K562 (cell line): ENCODE measurements at regions not wholly inside any gene's neighbourhood (a gene's known extent, or its start where the extent isn't known, plus 50 kb on each side); places are given as distances from the start of the nearest gene placed in this dataset.

Experiments
- ATAC-seq: fragments of 200-7000 bp; cut with Tn5 transposase; 3 replicates; pipeline ENCODE4 v1.9.1; 2020; ENCODE audit warnings: moderate library complexity
- BruUV-seq: library from RNA; stranded (reverse); fragments of 400-500 nt; replicated peaks from 2 replicates; lab custom pipeline; 2021; lab: Mats Ljungman, UMichigan
- CTCF ChIA-PET: fragments of 300-600 bp; formaldehyde crosslinking; extraction: SDS; loops from one replicate; lab custom pipeline; 2021; ENCODE audit warnings: low intra/inter-chr PET ratio; lab: Yijun Ruan, JAX
- POLR2A ChIA-PET: fragments of 300-600, 350-650 bp; sonication (Branson Sonifier 250); formaldehyde crosslinking; extraction: SDS; loops from one replicate; lab custom pipeline; 2021; ENCODE audit warnings: antibody characterized with exemption, inconsistent platforms; lab: Yijun Ruan, JAX
- DNase-seq, 4 experiments: peaks; one replicate each; pipeline versions ENCODE4 v3.0.0 to v3.0.0-alpha.2; 2011 to 2018; ENCODE audit warnings: low spot score in 3 of 4, mixed read lengths in 3 of 4; ENCODE audit errors: extremely low read depth in 1 of 4
- FAIRE-seq: peaks from 2 replicates; lab custom pipeline; 2011; peaks lifted over from hg19 to GRCh38; lab: Jason Lieb, UNC
- H2AFZ ChIP-seq: 2 replicates; pipeline ENCODE4 v1.6.0; 2011; ENCODE audit warnings: low read depth, low read length, control low read depth, inconsistent platforms
- H3K27ac ChIP-seq: fragments of 200-600 bp; 3 replicates; pipeline ENCODE4 v1.8.0; 2011; ENCODE audit warnings: low read depth, mild to moderate bottlenecking, control low read depth, inconsistent platforms, low read length, moderate library complexity, mixed read lengths; ENCODE audit errors: extremely low read depth
- H3K27me3 ChIP-seq, 2 experiments: fragments of 300-600 bp in 1 of 2; 2 replicates in 1 of 2; 3 replicates in 1 of 2; pipeline versions ENCODE4 v1.6.0 to v1.8.0; 2011; ENCODE audit warnings: inconsistent platforms in 2 of 2, low read length in 2 of 2, mild to moderate bottlenecking in 1 of 2, mixed read lengths in 1 of 2, moderate library complexity in 1 of 2; ENCODE audit not compliant: control insufficient read depth in 2 of 2, insufficient read depth in 2 of 2
- H3K36me3 ChIP-seq: fragments of 300-600 bp; 3 replicates; pipeline ENCODE4 v1.8.0; 2011; ENCODE audit warnings: mild to moderate bottlenecking, low read length, inconsistent platforms; ENCODE audit not compliant: control insufficient read depth, insufficient read depth
- H3K4me1 ChIP-seq, 2 experiments: fragments of 200-600 bp in 1 of 2; replicated peaks in 1 of 2; 2 replicates in 1 of 2; 3 replicates in 1 of 2; pipeline versions ENCODE4 v1.5.1 to v1.8.0; 2011; ENCODE audit warnings: inconsistent platforms in 2 of 2, low read length in 2 of 2, mild to moderate bottlenecking in 1 of 2, mixed read lengths in 1 of 2, moderate library complexity in 1 of 2; ENCODE audit not compliant: control insufficient read depth in 2 of 2, insufficient read depth in 2 of 2
- H3K4me2 ChIP-seq: 2 replicates; pipeline ENCODE4 v1.6.1; 2011; ENCODE audit warnings: low read length, control low read depth, inconsistent platforms, mixed read lengths; ENCODE audit not compliant: insufficient read depth
- H3K4me3 ChIP-seq: fragments of 200-600 bp; sonication (generic), shearing (Covaris generic); 2 replicates; pipeline ENCODE4 v1.5.1; 2016; ENCODE audit warnings: control low read depth, inconsistent platforms
- H3K79me2 ChIP-seq: fragments of 200-600 bp; 3 replicates; pipeline ENCODE4 v1.8.0; 2011; ENCODE audit warnings: low read length, inconsistent platforms; ENCODE audit not compliant: control insufficient read depth, insufficient read depth
- H3K9ac ChIP-seq, 2 experiments: 2 replicates each; pipeline versions ENCODE4 v1.6.0 to v1.6.1; 2011; ENCODE audit warnings: low read depth in 2 of 2, low read length in 2 of 2, control low read depth in 1 of 2, inconsistent platforms in 1 of 2, mild to moderate bottlenecking in 1 of 2, mixed read lengths in 1 of 2; ENCODE audit not compliant: insufficient read depth in 1 of 2
- H3K9me1 ChIP-seq: one replicate; pipeline ENCODE4 v1.6.0; 2011; ENCODE audit warnings: inconsistent platforms, mild to moderate bottlenecking, low read length, moderate library complexity; ENCODE audit not compliant: control insufficient read depth, insufficient read depth
- H3K9me3 ChIP-seq: replicated peaks from 2 replicates; pipeline ENCODE4 v1.5.1; 2011; ENCODE audit warnings: low read depth, low read length, inconsistent platforms; ENCODE audit not compliant: control insufficient read depth, insufficient read depth
- H4K20me1 ChIP-seq: replicated peaks from 2 replicates; pipeline ENCODE4 v1.6.1; 2011; ENCODE audit warnings: low read length, inconsistent platforms, mixed read lengths; ENCODE audit not compliant: control insufficient read depth, insufficient read depth
- ARNT ChIP-seq, 2 experiments: fragments of 450-650 bp; IDR thresholded peaks; 2 replicates each; pipeline ENCODE4 v1.6.1; 2016; ENCODE audit warnings: mild to moderate bottlenecking in 1 of 2
- BRF2 ChIP-seq: IDR thresholded peaks from 3 replicates; pipeline ENCODE4 v1.6.1; 2011; ENCODE audit warnings: borderline replicate concordance, mild to moderate bottlenecking; ENCODE audit not compliant: insufficient read length, insufficient read depth
- FOXA3 ChIP-seq, 2 experiments: fragments of 450-650 bp in 1 of 2; sonication (generic) in 1 of 2; formaldehyde crosslinking; IDR thresholded peaks in 1 of 2; conservative IDR thresholded peaks in 1 of 2; 2 replicates each; pipeline versions ENCODE4 v1.4.0 to v1.8.0; 2020 to 2022; ENCODE audit warnings: mild to moderate bottlenecking in 2 of 2, missing genetic modification reagents in 1 of 2
- GTF2B ChIP-seq: IDR thresholded peaks from 2 replicates; pipeline ENCODE4 v1.6.1; 2011; ENCODE audit not compliant: insufficient read length; ENCODE audit errors: extremely low read depth
- KLF16 ChIP-seq: IDR thresholded peaks from 2 replicates; pipeline ENCODE4 v1.6.1; 2016; ENCODE audit warnings: antibody characterized with exemption
- NFRKB ChIP-seq: fragments of 450-650 bp; IDR thresholded peaks from 2 replicates; pipeline ENCODE4 v1.6.1; 2016; ENCODE audit warnings: low read depth
- PTBP1 ChIP-seq: fragments of 200-400 bp; formaldehyde crosslinking; IDR thresholded peaks from 2 replicates; pipeline ENCODE4 v1.6.1; 2017; ENCODE audit warnings: low read depth, low read length
- SETDB1 ChIP-seq: IDR thresholded peaks from one replicate; pipeline ENCODE4 v1.6.1; 2012; ENCODE audit warnings: low read length, control low read depth, inconsistent platforms
- SMARCA5 ChIP-seq: fragments of 450-650 bp; IDR thresholded peaks from 2 replicates; pipeline ENCODE4 v1.6.1; 2016
- ZBTB17 ChIP-seq: fragments of 450-650 bp; formaldehyde crosslinking; IDR thresholded peaks from 2 replicates; pipeline ENCODE4 v1.4.0; 2020; ENCODE audit warnings: mild to moderate bottlenecking
- ZNF146 ChIP-seq: IDR thresholded peaks from one replicate; pipeline ENCODE4 v1.6.1; 2018; ENCODE audit warnings: missing compliant biosample characterization; ENCODE audit not compliant: unreplicated experiment
- ZNF23 ChIP-seq: fragments of 250-450 bp; sonication (Bioruptor Pico); IDR thresholded peaks from 2 replicates; pipeline ENCODE4 v1.4.0; 2020; ENCODE audit warnings: mild to moderate bottlenecking
- ZNF354B ChIP-seq: fragments of 250-450 bp; sonication (Bioruptor Pico); IDR thresholded peaks from 2 replicates; pipeline ENCODE4 v1.4.0; 2020
- ZNF696 ChIP-seq: fragments of 250-450 bp; sonication (Bioruptor Pico); conservative IDR thresholded peaks from 2 replicates; pipeline ENCODE4 v1.4.0; 2020; ENCODE audit warnings: mild to moderate bottlenecking, moderate library complexity
- WGBS: fragments of 100-300 bp; shearing (Covaris generic); methylation state at CpG from one replicate; pipeline ENCODE4 v1.1.6; 2016; ENCODE audit warnings: low coverage, mixed read lengths; ENCODE audit not compliant: insufficient coverage; ENCODE audit errors: missing lambda C conversion rate; 5-methylcytosine and 5-hydroxymethylcytosine counted together
- in situ Hi-C: fragments of 300-500 bp; cut with MboI; formaldehyde crosslinking; loops from 4 replicates; pipeline ENCODE4 v1.15.0; 2018; ENCODE audit warnings: inconsistent platforms, mixed read lengths
- intact Hi-C: fragments of 100-400 bp; cut with micrococcal nuclease; formaldehyde crosslinking; loops from 2 replicates; pipeline ENCODE4 v1.14.2; 2022

- H3K27me3 ChIP-seq: no peaks in the 10 kb centered on the region
- FAIRE-seq (no peak), DNase-seq (no peak), ATAC-seq (no peak)
- no peak overlapping the region for H3K27ac ChIP-seq
- H2AFZ ChIP-seq: no peak overlapping the region
- ChIA-PET CTCF (no interaction called here), POLR2A (no interaction called here)
- TF ChIP-seq NFRKB (no peak), GTF2B (no peak), ZNF696 (CRISPR knock-in tag) (no peak), FOXA3 (CRISPR knock-in tag; conservative IDR thresholded peaks at IDR 0.05 in 1 of 2, IDR thresholded peaks at IDR 0.05 in 1 of 2) (no peak), KLF16 (no peak), ZNF23 (CRISPR knock-in tag) (peak; percentile 61; the same call in 1 of the 2 replicates), ARNT (IDR thresholded peaks at IDR 0.05) (no peak), PTBP1 (no peak), ZNF146 (CRISPR knock-in tag) (no peak), ZNF354B (CRISPR knock-in tag) (no peak), SMARCA5 (no peak), SETDB1 (no peak), ZBTB17 (CRISPR knock-in tag) (0 out of 2 replicates have a peak, but pooled peaks have one; percentile 56), BRF2 (no peak)
- H4K20me1 ChIP-seq: no peaks in the 10 kb centered on the region
- H3K36me3 ChIP-seq: no peaks in the 10 kb centered on the region
- no peak overlapping the region for H3K4me3 ChIP-seq
- no peak overlapping the region for H3K9ac ChIP-seq
- no peaks in the 10 kb centered on the region for H3K4me1 ChIP-seq
- no peaks in the 10 kb centered on the region for H3K9me1 ChIP-seq
- no TSS peak for BruUV-seq
- H3K9me3 ChIP-seq: no peaks in the 10 kb centered on the region
- WGBS: 0% methylated on average over 2 of the region's 2 CpGs
- intact Hi-C loops: no loop called here
- in situ Hi-C loops: no loop called here
- H3K4me2 ChIP-seq: no peak overlapping the region
- H3K79me2 ChIP-seq: no peaks in the 10 kb centered on the region
These were observed 443.1 kb upstream of the CLINT1 start for GRCh38 chr5:158302029-158302428.
